Chondrocyte (in vitro differentiated cells): ENCODE measurements at regions not wholly inside any gene's neighbourhood (a gene's known extent, or its start where the extent isn't known, plus 50 kb on each side); places are given as distances from the start of the nearest gene placed in this dataset.

Experiments used
- DNase-seq: peaks from one replicate; pipeline ENCODE4 v3.0.0; 2021; ENCODE audit warnings: mixed read lengths, low spot score
- H3K27ac Mint-ChIP-seq: one replicate; pipeline ENCODE4 v1.8.0; 2021; ENCODE audit warnings: mild to moderate bottlenecking, moderate library complexity, mixed read lengths; ENCODE audit not compliant: unreplicated experiment
- H3K27me3 Mint-ChIP-seq: 2 replicates; pipeline ENCODE4 v1.8.0; 2021; ENCODE audit warnings: low read depth, mixed read lengths
- H3K36me3 Mint-ChIP-seq: 2 replicates; pipeline ENCODE4 v1.8.0; 2021; ENCODE audit warnings: low read depth, mixed read lengths
- H3K4me1 Mint-ChIP-seq: 2 replicates; pipeline ENCODE4 v1.8.0; 2021; ENCODE audit warnings: low read depth, mild to moderate bottlenecking, mixed read lengths
- H3K4me3 Mint-ChIP-seq: one replicate; pipeline ENCODE4 v1.8.0; 2021; ENCODE audit warnings: mild to moderate bottlenecking, moderate library complexity, mixed read lengths; ENCODE audit not compliant: unreplicated experiment
- H3K9me3 Mint-ChIP-seq: 2 replicates; pipeline ENCODE4 v1.8.0; 2021; ENCODE audit warnings: low read depth, mixed read lengths
- CTCF ChIP-seq: fragments of 200-600 bp; sonication (generic); IDR thresholded peaks from 2 replicates; pipeline ENCODE4 v1.5.0; 2021; ENCODE audit warnings: antibody characterized with exemption, mild to moderate bottlenecking, moderate library complexity

GRCh38 chr9:74334271-74334670 is 162.9 kb upstream of the RORB start:
- Mint-ChIP-seq H3K27me3 (peaks cover 3% of the 10 kb centered on the region), H3K27ac (no peak overlapping the region), H3K9me3 (no peaks in the 10 kb centered on the region), H3K4me1 (no peaks in the 10 kb centered on the region), H3K4me3 (no peak overlapping the region), H3K36me3 (no peaks in the 10 kb centered on the region)
- DNase-seq = no peak
- no peak for TF ChIP-seq CTCF

GRCh38 chr9:74336161-74336560 is 161.0 kb upstream of the RORB start:
- H3K36me3 Mint-ChIP-seq = no peaks in the 10 kb centered on the region
- TF ChIP-seq CTCF = no peak
- H3K9me3 Mint-ChIP-seq = no peaks in the 10 kb centered on the region
- no peak overlapping the region for H3K27ac Mint-ChIP-seq
- H3K4me3 Mint-ChIP-seq = no peak overlapping the region
- H3K4me1 Mint-ChIP-seq = no peaks in the 10 kb centered on the region
- no peak for DNase-seq
- H3K27me3 Mint-ChIP-seq = no peaks in the 10 kb centered on the region

- no peak for TF ChIP-seq CTCF
- H3K27me3 Mint-ChIP-seq = no peaks in the 10 kb centered on the region
- H3K9me3 Mint-ChIP-seq = no peaks in the 10 kb centered on the region
- DNase-seq = no peak
- no peaks in the 10 kb centered on the region for H3K4me1 Mint-ChIP-seq
- H3K36me3 Mint-ChIP-seq = no peaks in the 10 kb centered on the region
- H3K4me3 Mint-ChIP-seq = no peak overlapping the region
- no peak overlapping the region for H3K27ac Mint-ChIP-seq
These were observed 148.4 kb upstream of the RORB start for GRCh38 chr9:74348777-74349176.

- Mint-ChIP-seq H3K27ac (no peak overlapping the region), H3K4me1 (no peaks in the 10 kb centered on the region), H3K9me3 (no peaks in the 10 kb centered on the region), H3K36me3 (no peaks in the 10 kb centered on the region), H3K27me3 (no peaks in the 10 kb centered on the region), H3K4me3 (no peak overlapping the region)
- DNase-seq = no peak
- no peak for TF ChIP-seq CTCF
These were observed 142.0 kb upstream of the RORB start for GRCh38 chr9:74355107-74355506.

- no peak overlapping the region for H3K4me3 Mint-ChIP-seq
- H3K36me3 Mint-ChIP-seq = no peaks in the 10 kb centered on the region
- no peak for DNase-seq
- no peak for TF ChIP-seq CTCF
- no peak overlapping the region for H3K27ac Mint-ChIP-seq
- no peaks in the 10 kb centered on the region for H3K4me1 Mint-ChIP-seq
- H3K27me3 Mint-ChIP-seq = no peaks in the 10 kb centered on the region
- no peaks in the 10 kb centered on the region for H3K9me3 Mint-ChIP-seq
These were observed 139.6 kb upstream of the RORB start for GRCh38 chr9:74357577-74357976.
